ENCODE measurements at regions not wholly inside any gene's neighbourhood (a gene's known extent, or its start where the extent isn't known, plus 50 kb on each side); places are given as distances from the start of the nearest gene placed in this dataset.
"Not testable (repeated sequence)": the region's sequence is repeated elsewhere in the genome, so short reads cannot be mapped to it uniquely, and the experiment has no call there.

DNA sequence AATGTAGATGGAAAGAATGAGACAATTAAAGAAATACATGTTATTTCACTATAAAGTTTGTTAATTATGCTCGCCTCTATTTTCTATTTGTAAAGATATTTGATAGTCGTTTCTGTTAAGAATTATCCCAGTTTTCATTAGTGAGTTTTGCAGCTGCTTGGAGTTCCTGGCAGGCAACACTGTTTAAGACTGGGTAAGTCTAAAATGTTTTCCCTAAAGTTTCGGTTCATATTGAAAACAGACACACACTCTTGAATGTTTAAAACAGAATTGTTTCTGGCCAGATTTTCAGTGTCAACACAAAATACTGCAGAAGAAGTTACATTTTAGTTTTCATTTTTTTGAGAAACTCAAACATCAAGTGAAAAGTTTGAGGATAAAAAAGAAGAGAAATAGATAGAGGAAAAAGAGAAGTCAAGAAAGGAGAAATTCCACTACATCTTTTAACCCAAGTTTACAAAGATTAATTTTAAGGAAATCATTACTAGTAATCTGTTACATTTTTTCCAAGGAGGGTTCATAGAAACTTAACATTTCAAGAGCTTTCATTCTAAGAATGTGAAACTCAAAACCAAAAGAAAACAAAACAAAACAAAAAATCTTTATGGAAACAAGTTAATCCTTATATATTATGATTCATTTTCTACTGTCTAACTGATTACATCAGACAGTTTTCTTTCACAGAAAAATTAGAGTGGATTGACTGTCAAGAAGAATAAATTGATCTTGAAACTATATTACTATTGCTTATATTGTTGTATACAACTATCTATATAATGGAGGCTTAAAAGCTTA, 305.5 kb downstream of the FAT4 start:
- no peak for DNase-seq

DNA sequence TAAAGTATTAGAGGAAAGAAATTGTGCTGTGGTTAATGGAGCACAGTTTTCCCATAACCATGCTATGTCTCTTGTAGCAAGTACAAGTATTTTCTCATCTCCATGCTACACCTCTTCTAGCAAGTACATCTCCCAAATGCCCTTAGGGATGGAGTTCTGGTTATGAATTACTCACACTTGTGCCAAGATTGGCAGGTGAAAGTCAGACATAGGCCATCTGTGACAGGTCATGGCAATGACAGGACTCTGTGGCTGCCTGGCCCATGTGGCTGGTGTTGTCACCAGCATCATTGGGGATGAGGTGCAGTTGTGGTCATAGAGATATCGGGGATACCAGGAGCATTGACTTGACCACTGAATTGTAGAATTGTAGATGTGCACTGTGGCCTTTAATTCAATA, 310.2 kb downstream of the FAT4 start:
- DNase-seq, result no peak

DNA sequence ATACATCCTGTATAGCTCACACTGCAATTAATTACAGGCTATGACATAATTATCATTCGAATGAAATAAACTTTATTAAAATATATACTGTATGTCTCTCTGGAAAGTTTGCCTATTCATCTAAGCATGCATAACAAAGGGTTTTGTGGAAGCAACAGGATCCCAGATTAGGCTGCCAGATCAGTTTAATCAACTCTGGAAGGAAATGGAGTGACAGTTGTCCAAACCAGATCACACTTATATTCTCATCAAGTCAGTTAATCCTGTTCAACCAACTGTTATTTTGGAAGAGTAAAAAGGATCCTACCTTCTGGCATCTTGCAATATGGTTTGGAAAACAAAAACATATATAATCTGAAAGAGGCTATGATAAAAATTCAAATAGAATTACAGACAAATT, 312.2 kb downstream of the FAT4 start:
- no peak for DNase-seq

DNA sequence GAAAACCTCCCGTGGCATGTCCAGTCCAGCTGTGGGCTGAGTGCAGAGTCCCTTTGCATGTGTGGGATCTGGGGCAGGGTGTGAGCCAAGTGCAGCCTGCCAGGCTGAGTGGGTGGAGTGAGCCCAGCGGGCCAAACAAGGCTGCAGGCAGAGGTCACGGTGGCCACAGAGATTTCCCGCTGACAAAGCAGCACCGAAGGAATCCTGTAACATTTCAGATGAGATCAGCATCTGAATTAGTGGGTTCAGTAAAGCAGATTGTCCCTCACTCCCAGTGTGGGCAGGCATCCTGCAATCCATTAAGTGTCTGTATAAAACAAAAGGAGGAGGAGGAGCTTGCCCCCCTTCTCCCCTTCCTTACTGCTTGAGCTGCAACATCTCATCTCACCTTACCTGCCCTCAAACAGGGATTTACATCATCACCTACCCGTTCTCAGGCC, 324.4 kb downstream of the FAT4 start:
- DNase-seq, result no peak

DNA sequence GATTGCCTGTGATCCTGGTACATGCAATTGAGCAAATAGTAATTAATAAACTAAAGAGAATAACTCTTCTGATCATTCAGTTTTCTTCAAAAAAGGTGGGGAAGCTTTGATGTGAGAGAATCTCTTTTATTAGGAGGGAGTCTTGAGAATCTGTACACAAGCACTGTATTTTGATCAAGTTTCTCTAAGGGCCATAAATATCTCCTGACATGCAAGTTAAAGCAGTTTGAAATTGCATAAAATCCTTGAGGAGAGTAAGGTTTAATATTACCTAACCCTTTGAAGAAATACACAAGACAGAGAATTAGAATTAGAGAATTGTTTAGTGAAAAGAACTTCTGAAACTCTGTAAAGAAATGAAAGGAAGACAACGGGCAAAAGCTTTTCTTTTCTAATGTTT, 326.9 kb downstream of the FAT4 start:
- DNase-seq, result no peak

DNA sequence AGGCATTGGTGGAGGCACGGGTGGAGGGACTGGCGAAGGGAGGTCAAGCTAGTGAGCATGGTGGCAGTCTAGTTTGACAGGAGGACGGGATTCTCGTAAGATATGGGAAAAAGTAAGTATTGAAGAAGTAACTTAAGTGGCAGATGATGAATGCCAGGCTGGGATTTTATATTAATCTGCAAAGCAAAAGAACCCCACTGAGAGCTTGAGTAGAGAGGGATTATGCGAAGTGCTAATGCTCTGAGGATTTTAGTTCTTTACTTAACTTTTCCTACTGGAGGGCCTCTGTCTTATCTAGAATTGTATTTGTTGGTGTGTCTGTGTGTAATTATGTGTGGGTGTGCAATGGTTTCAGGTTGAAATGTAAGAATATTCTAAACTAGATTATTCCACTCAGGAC, 327.9 kb downstream of the FAT4 start:
- no peak for DNase-seq

DNA sequence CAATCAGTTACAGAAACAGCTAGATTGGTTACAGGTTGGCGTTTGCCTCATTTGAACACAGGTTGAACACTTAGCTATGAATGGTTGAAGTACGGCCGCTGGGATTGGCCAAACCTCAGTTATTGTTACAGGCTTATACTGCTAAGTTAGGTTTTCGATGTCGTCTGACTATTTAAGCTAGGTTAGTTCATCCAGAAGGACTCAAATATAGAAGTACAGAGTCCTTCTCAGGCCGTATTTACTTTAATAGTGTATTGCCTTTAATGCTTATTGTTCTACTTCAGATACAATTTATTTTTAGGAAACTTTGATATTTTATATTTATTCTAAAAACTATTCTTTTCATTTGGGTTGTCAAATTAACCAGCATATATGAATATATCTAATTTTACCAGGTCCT, 334.7 kb downstream of the FAT4 start:
- no peak for DNase-seq

DNA sequence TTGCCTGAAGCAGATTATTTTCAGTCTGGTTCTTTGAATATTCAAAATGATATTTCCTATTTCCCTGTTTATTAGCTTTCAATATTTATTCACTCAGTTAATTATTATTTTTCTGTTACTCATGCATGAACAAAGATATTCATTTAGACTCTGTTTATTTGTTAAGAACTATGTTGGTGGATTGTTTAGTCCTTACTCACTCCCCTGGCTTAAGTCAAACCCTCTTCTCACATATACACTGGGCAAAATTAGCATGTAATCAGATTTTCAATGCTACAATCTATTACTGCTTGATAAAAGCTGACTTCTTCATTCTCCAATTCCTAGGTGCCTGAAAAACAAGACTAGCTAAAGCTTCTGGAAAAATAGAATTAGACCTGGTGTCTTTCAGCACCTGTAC, 335.8 kb downstream of the FAT4 start:
- DNase-seq, result no peak

DNA sequence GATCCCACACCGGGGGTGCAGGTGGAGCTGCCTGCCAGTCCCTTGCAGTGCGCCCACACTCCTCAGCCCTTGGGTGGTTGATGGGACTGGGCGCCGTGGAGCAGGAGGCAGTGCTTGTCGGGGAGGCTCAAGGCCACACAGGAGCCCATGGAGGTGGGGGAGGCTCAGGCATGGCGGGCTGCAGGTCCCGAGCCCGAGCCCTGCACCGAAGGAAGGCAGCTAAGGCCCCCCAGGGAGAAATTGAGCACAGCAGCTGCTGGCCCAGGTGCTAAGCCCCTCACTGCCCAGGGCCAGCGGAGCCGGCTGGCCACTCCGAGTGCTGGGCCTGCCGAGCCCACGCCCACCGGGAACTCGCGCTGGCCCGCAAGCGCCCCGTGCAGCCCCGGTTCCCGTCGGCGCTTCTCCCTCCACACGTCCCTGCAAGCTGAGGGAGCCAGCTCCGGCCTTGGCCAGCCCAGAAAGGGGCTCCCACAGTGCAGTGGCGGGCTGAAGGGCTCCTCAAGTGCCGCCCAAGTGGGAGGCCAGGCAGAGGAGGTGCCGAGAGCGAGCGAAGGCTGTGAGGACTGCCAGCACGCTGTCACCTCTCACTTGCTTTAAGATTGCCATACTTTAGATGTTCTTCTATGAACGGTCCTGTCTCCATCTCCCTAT, 337.1 kb downstream of the FAT4 start:
- not testable (repeated sequence) for DNase-seq

DNA sequence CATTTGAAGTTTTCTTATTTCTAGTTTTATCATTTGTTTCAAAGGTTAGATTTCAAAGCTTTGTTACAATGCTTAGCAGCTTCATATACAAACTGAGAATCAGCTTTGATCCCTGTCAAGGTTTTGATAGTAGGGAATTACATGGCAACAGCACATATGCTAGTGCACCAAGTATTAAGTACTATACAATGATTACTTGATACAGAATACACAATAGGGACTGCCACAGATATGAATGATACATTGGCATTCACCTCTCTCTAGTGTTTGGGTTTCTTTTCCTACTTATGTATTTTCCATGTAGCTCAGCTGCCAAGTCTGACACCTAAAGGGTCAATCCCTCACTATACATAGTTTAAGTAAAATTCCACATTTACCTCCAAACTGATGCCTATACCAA, 344.0 kb downstream of the FAT4 start:
- no peak for DNase-seq

DNA sequence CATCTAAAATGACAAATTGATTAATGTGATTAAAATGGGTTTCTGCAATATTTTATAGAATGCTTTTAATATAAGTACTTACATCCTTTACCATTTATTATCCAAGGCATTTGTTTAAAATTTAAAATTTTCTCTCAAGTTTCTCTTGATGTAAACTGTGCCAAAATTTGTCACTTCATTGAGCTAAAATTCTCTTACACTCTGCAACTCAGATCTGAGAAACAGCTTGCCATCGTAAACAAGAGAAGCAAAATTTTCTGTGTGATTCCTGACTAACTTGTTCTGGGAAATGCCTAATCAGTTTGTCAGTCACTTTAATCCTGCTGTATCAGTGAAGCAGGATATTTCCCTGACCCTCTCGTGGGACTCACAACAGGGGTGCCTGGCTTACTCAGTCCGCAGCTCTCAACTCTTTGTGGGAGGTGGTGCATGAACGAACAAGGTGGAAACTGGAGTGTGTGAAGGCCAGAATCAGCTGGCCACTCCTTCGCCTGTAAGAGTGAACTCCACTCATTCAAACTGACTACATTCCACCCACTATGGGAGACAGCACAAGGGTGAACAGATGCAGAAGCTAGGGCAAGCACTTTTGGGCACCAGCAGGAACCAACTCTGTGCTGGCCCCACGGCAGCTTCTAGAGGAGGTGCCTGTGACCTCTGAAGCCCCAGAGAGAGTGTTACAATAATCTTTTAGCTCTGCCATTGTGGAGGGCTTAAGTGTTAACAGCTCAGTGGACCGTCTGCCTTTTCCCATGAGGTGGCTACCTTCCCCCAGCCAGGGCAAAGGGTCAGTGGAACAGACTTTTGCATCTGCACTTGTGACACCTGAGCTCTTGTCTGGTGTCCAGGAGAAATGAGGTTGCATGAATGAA, 349.4 kb downstream of the FAT4 start:
- DNase-seq, result no peak

DNA sequence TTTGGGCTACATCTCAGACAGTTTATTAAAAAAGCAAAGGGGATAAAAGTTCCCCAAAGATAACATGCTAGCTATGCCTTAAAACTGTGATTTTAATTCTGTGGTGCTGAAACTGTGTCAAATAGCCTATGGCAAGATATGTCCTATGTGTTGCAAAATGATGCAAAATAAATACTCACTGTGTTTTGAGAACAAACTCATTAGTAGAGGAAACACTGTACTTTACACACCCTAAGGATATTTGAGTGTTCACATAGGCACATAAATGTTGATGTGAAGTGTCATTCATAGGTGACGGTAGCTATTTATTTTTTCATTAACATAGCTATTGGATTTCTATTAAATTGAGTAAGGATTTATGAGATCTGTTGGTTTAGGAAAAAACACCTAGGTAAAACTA, 351.9 kb downstream of the FAT4 start:
- DNase-seq, result no peak

DNA sequence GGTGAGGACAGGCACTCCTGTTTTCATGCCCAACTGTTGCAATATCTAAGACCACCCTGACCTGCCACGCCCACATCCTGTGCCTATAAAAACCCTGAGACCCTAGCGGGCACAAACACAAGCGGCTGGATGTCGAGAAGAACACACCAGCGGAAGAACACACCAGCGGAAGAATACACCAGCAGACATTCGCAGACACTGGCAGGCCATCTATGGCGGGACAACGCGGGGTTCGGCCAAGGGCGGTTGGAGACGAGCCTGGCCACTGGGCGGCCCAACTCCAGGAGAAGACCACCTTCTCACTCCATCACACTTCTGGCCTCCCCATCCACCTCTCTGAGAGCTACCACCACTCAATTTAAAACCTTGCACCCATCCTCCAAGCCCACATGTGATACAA, 361.4 kb downstream of the FAT4 start:
- no peak for DNase-seq

DNA sequence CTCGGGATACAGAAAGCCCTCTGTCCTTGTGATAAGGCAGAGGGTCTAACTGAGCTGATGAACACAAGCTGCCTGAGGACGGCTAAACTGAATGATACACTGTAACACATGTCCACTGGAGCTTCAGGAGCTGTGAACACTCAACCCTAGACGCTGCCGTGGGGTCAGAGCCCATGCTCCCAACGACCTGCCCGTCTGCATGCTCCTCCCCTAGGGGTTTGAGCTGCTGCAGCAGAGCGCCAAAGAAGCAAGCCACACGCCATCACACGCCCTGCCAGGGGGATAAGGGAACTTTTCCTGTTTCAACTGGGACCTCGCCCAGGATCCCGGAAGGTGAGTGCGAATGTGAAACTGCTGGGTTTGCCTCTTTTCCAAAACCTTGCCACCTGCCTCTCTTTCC, 361.8 kb downstream of the FAT4 start:
- no peak for DNase-seq

DNA sequence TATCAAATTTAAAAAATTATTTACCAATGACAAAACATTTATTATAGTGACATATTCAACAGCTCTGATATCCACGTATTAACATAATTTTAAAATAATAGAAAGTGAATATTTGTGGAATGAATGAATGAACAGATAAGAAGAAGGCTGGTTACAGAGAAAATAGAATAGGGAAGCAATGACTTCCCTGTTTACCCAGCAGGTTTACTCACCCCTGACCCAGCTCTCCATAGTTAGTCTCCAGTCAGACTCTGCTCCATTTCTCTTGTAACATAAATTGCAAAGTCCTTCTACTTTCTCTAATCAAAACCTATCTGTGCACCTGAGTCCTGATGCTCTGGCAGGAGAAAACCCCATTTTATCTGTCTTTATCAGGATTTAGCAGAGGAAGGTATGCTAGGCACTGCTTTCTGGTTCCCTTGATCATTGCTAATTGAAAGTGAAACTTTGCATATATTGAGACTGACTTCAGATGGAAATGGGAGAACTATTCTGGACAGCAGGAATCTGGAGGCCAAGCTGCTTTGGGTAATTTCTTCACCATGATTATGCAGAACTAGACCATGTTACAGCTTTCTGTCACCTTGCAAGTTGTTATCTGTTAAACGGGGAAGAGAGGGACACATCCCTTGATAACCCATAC, 363.0 kb downstream of the FAT4 start:
- DNase-seq, result no peak

DNA sequence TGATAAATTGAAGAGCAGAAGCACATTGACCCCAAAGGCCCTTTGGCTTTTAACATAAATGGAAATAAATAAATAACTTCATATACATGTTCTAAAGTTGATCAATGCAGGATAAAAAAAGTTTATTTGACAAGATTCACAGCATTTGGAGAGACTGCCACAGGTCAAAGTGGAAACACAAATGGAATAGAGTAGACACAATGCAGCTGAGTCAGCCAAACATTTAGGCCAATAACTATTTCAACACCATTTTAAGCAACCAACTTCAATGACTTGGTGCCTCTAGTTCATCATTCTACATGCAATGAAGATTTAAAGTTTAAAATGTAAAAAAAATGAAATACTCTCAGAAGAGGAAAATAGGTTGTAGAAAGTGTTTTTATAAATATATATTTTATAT, 365.2 kb downstream of the FAT4 start:
- no peak for DNase-seq

DNA sequence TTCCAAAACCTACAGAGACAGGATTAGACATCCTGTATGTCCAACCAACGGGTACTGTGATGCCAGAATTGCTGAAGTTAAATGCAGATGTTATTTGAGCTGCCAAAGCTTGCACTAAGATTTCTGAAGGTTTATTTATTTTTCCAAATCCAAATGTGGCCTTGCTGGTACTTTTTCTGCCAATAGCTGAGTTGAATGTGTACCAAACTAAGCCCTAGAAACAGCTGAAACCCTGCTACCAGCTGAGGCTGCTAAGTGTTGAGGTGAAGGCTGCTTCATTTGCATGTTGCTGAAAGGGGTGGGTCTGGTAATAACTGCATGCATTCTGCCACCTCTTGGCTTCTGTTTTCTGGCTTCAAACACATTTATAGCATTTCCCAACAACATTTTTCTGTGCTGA, 366.5 kb downstream of the FAT4 start:
- DNase-seq, result no peak

DNA sequence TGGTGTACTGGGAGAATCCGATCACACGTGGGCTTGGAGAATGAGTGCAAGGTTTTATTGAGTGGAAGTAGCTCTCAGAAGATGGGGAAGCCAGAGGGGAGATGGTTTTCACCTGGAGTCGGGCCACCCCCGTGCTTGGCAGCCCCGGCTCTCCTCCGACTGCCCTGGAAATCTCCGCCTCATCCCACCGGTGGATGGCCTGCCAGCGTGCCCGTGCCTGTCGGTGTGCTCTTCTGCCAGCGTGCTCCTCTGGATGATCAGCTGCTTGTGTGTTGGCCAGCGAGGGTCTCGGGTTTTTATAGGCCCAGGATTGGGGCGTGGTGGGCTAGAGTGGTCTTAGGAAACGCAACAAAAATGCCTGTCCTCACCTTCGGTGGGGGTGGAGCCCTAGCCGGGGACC, 368.0 kb downstream of the FAT4 start:
- DNase-seq, result no peak

DNA sequence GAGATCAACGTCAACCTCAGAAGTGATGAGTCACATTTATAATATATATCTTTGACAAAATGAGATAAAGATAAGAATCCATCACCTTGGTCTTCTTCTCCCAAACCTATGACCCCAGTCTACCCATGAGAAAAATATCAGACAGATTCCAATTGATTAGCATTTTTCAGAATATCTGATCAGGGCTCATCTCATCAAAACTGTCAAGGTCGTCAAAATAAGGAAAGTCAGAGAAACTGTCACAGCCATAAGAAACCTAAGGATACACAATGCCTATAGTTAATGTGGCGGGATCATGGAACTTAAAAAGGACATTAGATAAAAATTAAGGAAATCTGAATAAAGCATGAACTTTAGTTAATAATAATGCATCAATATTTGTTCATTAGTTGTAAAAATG, 374.1 kb downstream of the FAT4 start:
- DNase-seq, result no peak

DNA sequence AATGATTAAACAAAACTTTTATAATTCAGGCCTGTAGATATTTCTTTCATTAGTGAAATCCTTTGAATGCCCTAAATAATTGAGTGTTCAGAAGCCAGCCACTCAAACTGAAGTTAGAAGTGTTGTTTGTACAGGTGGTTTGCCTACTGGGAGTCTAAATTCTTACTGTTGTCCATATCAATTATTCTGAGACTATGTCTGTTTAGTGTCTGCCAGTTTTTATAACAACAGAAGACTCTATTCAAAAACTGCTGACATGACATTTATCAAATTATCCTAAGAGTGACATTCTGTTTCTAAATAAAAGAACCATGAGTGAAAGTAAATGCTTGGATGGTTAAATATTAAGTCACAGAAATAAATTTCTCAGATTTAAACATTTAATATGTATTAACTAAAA, 375.1 kb downstream of the FAT4 start:
- no peak for DNase-seq

DNA sequence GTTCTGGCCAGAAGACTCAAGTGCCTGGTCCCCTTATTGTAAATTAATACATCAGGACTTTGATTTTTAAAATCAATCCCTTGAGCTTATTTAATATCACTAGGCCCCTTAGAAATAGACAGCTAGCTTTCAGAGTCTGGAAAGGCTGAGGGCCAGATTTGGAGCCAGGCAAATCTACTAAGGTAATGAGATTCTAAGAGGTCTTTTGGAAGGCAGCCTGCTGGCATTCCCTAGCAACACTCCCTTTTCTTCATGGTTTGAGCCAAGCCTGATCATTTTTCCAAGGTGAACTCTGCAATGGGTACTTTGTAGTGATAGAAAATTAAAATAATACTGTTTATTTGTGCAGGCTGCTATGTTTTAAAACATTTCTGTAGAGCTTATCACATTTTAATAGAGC, 378.5 kb downstream of the FAT4 start:
- DNase-seq, result no peak

DNA sequence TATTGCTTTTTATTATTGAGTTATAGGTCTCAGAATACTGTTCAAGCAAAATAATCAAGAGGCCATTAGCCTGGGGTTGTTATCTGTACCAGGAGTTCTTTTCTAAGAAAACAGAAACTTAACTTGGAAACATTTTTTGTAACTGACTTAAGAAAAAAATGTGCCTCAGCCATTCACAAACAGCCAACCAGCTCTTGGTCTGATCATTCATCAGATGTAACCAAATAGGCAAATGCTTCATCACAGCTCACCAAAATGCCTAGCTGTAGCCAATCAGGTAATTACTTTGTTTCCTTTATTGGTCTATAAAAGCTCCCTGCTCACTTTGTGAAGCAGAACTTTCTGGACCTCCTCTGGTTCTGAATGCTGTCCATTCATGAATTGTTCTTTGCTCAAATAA, 387.7 kb downstream of the FAT4 start:
- no peak for DNase-seq

DNA sequence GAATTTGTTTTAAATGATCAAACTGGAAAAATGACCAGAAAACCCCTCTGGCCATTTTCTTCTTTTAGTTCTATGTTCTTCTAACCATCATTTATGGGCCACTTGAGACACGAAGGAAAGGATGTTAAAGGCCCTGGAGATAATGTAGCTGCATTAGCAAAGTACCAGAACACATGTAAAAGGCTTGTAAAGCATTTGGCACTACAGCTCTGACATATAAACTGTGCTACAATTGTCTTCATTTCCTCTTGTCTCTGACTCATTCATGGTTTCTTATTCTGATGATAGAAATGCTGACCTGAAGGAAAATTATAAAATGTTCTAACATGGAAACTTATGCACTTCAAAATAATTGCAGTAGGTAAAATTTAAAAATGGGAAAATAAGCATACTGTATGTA, 388.7 kb downstream of the FAT4 start:
- DNase-seq, result no peak

Measured in T1000 (cell line).